ENCODE measurements at regions not wholly inside any gene's neighbourhood (a gene's known extent, or its start where the extent isn't known, plus 50 kb on each side); places are given as distances from the start of the nearest gene placed in this dataset.

GRCh38 chr10:63878428-63878827, 357.2 kb downstream of the REEP3 start:
- no peak for DNase-seq (ENCODE audit: low read depth)
- no peak for TF ChIP-seq CTCF (conservative IDR thresholded peaks at IDR 0.05; ENCODE audit: low read depth, low read length)

GRCh38 chr10:63883861-63884260, 362.7 kb downstream of the REEP3 start:
- no peak overlapping the region for H3K4me3 ChIP-seq (ENCODE audit: low read depth, low read length)
- no peak for TF ChIP-seq CTCF (conservative IDR thresholded peaks at IDR 0.05; ENCODE audit: low read depth, low read length)
- DNase-seq (ENCODE audit: low read depth): no peak

More at GRCh38 chr10:63878428-63878827, 357.2 kb downstream of the REEP3 start:
- H3K4me3 ChIP-seq (ENCODE audit: low read depth, low read length): no peak overlapping the region

DNA sequence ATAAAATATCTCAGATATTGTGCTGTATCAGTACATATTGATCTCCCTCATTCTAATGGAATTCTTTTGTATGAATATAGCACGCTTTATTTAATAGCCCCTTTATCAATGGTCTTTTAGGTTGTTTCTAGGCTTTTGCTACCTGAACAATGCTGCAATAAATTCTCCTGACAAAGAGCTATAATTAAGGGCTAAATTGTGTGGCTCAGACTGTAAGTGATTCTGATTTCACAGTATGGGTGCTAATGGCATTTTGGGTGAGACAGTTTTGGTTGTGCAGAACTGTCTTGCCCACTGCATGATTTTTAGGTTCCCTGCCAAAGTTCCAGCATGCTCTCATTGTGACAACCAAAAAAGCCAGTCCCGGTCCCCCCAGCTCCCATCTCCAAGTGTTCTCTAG, 363.2 kb downstream of the REEP3 start:
- DNase-seq (ENCODE audit: low read depth): no peak
- no peak overlapping the region for H3K4me3 ChIP-seq (ENCODE audit: low read depth, low read length)
- no peak for TF ChIP-seq CTCF (conservative IDR thresholded peaks at IDR 0.05; ENCODE audit: low read depth, low read length)

- peak; percentile 3 for DNase-seq (ENCODE audit: low read depth)
- TF ChIP-seq CTCF (conservative IDR thresholded peaks at IDR 0.05; ENCODE audit: low read depth, low read length): no peak
- no peak overlapping the region for H3K4me3 ChIP-seq (ENCODE audit: low read depth, low read length)
Measured at GRCh38 chr10:63885156-63885555, 364.0 kb downstream of the REEP3 start.

GRCh38 chr10:63886281-63887022, 365.3 kb downstream of the REEP3 start:
- no peak for TF ChIP-seq CTCF (conservative IDR thresholded peaks at IDR 0.05; ENCODE audit: low read depth, low read length)
- DNase-seq (ENCODE audit: low read depth): no peak
- H3K4me3 ChIP-seq (ENCODE audit: low read depth, low read length): no peak overlapping the region

DNA sequence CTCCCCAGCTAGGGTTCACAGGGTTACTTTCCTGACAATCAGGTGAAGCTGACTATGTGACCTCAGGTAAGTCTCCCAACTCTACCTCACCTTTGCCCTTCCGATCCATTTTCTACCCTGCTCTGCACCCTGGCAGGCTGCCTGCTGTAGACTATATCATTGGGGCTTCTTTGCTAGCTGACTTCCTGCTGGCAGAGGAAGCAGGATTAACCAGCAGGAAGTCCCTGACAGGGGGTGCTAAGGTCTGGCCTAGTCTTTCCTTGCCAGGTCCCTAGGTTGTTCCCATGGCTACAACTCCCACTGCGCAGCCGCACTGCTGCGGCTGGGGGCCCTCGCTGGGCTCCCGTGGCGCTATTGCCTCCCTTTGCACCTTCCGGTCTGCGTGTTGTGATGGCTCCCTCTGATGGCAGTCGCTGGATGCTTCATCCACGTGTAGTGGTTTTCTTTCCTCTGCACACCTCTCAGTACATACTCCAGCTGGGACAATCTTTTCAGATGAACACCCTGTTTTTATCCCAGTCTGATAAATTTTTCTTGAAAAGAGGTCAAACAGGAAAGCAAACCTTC, 365.9 kb downstream of the REEP3 start:
- DNase-seq (ENCODE audit: low read depth): peak; percentile 6
- TF ChIP-seq CTCF (conservative IDR thresholded peaks at IDR 0.05; ENCODE audit: low read depth, low read length): peak; percentile 13
- no peak overlapping the region for H3K4me3 ChIP-seq (ENCODE audit: low read depth, low read length)

Measured in choroid plexus epithelial cell (primary cell).